Mammary epithelial cell (primary cell): ENCODE measurements at regions not wholly inside any gene's neighbourhood (a gene's known extent, or its start where the extent isn't known, plus 50 kb on each side); places are given as distances from the start of the nearest gene placed in this dataset.

Source experiments
- CTCF ChIP-seq, 2 donors: IDR thresholded peaks in 1 of 2; conservative IDR thresholded peaks in 1 of 2; 2 replicates each; pipeline ENCODE4 v1.5.1; 2011 to 2012; ENCODE audit warnings: inconsistent platforms in 2 of 2, low read length in 2 of 2, mild to moderate bottlenecking in 2 of 2, control low read depth in 1 of 2, low read depth in 1 of 2; ENCODE audit not compliant: insufficient read depth in 1 of 2; ENCODE audit errors: extremely low read depth in 1 of 2
- EZH2 ChIP-seq: IDR thresholded peaks from 2 replicates; pipeline ENCODE4 v1.6.1; 2012; ENCODE audit warnings: low read length, inconsistent platforms, borderline replicate concordance

GRCh38 chr1:169024800-169025271, 81.7 kb upstream of the ATP1B1 start:
- TF ChIP-seq CTCF (conservative IDR thresholded peaks at IDR 0.05 in 1 of 2, IDR thresholded peaks at IDR 0.05 in 1 of 2; ENCODE audit: extremely low read depth in 1 of 2, insufficient read depth in 1 of 2, low read depth in 1 of 2, low read length in 2 of 2) (no peak), EZH2 (no peak)
